HG03442 (cell line): ENCODE measurements at regions not wholly inside any gene's neighbourhood (a gene's known extent, or its start where the extent isn't known, plus 50 kb on each side); places are given as distances from the start of the nearest gene placed in this dataset.

Source experiments
- ATAC-seq: cut with Tn5 transposase; IDR thresholded peaks from one replicate; pipeline ENCODE4 v1.9.1; 2021; ENCODE audit warnings: mild to moderate bottlenecking, moderate library complexity; ENCODE audit not compliant: unreplicated experiment

DNA sequence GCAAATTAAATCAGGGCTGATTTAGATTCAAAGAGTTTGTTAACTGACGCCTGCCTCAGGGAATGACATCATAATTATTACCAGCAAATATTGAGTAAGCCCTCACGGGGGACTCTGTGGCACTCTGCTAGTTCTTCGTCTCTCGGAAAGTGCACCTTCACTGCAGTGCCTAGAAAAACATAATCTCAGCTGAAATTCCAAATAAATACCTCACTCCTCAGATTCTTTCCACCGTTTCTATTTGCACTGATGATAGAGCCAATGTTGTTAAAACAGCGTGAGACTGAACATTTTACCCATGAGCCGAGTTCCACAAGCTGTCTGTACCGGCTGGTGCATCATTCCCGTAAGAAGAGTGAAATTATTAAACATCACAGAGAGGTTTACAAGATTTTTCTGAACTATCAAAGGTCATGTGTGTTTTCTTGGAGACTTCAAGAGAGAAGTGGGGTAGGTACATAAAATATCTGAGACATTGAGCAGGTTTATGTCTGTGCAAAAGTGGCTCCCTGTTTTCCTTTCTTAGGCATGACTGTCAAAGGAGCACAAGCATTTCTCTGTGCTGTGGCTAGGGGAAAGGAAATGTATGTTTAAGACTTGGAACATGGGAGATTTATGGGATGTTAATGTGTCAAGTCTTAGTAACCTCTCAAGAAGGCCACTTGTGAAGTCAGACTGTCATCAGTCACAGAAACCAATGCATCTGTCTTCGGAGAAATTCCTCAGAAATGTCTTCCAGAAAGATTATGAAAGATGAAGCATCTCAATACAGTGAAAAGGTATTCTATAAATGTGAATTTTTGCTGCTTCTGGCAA is 119.6 kb downstream of the CBLL2 start:
- no peak for ATAC-seq

DNA sequence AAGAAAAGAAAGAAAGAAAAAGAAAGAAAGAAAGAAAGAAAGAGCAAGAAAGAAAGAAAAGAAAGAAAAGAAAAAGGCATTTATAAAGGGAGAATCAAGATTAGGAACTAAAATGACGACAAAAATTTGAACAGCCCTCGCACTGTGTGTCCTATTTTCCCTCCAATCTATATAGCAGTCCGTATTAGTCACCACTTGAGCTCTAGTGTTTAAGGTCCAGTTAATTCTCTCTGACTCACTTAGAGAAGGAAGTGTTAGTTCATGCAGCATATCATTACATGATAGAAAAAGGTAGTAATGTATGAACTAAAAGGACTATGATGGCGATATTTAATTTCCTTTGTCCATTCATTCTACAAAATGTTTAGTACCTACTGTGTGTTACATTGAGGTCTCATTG is 122.7 kb downstream of the CBLL2 start:
- ATAC-seq = no peak

DNA sequence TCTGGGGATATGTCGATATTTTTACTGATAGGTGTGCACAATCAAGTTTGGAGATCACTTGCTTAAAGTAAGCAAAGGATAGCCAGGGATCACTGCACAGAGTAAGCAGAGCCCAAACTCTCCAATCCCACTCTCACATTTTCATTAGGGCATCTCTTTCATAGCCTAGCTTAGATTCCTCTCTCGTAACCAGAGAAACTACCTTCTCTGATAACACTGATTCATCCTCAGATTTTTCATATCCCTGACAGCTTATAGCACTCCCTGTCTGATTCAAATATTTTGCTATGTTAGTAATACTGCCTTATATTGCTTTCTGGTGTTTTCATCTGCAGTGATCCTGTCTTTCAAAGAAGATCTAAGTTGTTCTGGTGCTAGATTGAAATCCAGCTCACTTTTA is 123.7 kb downstream of the CBLL2 start:
- no peak for ATAC-seq

DNA sequence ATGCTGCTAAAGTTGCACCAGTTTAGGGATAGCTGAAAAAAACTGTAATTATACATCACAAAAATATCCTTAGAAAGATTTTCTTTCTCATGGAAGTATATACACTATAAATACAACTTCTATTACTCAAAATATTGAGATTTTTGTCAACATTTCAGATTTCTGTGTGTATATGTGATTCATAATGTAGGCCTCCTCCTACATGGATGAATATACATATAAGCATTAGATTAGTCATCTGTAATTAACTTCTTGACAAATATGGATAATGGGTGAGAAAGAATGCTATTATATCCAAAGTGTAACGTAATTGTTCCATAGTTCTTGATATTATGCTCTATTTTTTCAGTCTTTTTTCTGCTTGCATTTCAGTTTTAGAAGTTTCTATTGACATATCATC is 124.9 kb downstream of the CBLL2 start:
- ATAC-seq = no peak

DNA sequence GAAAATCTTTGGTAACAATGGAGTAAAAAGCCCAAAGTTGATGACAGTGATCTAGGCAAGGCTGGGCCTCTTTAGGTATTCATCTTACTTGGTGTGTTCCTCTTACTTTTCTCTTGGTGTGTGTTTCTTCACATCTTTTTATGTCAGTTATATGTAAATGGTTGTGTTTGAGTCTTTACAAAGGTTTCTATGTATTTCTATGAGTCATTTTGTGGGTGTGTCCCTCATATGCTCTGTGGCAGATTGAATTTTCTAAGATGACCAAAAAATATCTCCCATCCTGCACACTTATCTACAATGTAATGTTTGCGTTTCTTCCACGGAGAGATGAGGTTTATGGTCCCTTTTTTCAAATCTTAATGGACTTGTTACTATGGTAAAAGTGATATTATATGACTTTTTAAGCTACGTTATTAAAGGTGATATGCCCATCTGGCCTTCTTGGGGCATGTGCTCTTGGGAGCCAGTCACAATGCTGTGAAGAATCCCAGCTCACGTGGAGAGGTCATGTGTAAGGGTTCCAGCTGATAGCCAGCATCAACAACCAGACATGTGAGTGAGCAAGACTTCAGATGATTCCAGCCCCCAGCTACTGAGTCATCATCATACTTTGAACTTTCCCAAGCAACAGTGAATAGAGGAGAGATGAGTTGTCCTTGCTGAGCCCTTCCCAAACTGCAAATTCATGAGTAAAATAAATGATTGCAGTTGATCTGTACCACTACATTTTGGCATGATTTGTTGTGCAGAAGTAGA is 126.9 kb downstream of the CBLL2 start:
- no peak for ATAC-seq

DNA sequence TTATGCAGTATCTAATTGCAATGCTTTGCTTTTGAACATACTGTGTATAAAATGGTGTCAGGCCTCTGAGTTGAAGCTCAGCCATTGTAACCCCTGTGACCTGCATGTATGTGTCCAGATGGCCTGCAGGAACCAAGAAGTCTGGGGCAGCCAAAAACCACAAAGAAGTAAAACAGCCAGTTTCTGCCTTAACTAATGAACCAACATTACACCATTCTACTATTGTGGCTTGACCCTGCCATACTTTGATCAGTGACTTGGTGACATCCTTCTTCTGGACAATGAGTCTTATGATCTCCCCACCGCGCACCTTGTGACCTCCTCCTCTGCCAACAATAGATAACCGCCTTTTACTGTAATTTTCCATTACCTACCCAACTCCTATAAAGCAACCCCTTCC is 131.6 kb downstream of the CBLL2 start:
- no peak for ATAC-seq

DNA sequence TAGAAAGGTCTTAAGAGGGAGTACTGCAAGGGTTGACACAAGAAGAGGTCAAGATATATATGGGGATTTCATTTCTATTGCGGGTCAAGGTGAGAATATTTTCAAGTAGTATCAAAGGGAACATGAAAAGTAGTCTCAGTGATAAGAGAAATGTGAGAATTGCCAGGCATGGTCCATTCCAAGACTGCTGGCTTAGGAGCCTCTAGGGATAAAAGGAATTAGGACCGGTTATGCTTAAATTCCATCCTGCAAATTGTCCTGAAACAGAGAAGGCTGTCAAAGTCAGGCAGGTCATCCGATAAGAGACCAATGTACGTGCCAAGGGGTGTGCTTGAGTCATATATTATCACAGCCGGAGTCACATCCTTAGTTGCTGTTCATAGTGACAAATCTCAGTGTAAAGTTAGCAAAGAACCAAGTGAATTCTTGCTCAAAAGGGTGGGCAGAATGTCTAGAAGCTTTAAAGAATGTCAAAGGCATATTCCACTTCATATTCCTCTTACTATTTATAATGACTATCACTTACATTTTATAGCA is 133.6 kb downstream of the CBLL2 start:
- ATAC-seq = no peak

DNA sequence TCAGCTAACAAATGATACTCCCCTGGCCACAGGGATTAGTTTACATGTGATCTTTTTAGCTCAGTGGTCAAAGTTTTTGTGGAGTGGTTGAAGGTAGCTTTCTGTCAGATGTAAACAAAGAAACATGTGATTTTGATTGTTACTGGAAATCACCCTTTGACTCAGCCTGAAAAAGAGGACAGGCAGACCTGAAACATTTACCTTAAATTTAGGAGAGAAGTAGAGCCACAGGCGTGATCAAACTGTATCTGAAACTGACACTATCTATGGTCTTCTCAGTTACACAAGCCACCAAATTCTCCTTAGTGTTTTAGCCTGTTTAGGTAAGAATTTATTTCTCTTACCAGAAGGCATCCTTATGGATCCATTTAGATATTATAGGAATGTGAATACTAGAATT is 136.7 kb downstream of the CBLL2 start:
- ATAC-seq = no peak

DNA sequence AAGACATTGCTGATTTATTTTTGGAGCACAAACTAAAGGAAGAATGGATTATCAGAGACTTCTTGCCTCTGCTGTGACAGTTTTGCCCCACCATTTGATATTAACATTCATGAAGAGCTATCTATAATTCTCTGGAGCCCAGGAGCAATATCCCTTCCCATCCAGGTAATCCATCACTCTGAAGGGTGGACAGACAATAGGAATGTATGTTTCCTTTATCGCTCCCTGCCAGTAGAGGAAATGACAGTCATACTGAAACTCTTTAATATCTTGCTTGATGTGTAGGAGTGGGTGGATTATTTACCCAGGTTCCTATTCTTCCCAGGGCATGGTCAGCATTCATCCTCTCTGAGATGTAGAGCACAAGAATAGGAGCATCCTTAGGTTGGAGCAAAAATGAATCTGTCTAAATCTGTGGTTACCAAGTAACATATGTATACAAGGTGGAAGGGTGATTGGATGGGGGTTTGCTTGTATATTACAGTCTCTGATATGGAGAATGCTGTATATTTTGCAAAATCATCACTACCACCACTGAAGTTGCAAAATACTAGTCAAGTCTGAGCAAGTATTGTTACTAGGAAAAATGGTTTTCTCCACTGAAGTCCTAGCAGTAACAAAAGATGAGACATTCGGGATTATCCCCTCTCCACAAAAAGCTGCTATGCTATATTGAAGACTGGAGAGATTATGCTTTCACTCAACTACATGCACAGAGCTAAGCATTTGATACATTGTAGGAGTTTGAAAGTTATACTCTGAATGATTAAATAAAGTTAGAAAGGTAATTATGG is 151.6 kb downstream of the CBLL2 start:
- no peak for ATAC-seq

DNA sequence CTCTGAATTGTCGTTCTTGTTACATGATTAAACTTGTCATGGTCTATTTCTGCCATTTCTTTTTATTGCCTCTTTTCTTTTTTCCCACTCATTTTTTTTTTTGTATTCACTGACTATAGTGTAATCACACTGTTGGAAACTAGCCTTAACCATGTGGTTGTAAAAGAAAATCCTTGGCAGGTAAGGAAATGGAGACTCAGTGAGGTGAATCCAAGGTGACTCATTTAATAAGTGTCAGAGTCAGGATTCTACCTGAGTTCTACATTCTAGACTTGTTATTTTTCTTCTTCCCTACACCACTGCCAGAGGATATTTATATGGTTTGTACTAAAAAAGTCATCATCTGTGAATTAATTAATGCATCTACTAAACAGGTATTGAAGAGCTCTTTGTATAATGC is 152.2 kb downstream of the CBLL2 start:
- ATAC-seq = no peak

DNA sequence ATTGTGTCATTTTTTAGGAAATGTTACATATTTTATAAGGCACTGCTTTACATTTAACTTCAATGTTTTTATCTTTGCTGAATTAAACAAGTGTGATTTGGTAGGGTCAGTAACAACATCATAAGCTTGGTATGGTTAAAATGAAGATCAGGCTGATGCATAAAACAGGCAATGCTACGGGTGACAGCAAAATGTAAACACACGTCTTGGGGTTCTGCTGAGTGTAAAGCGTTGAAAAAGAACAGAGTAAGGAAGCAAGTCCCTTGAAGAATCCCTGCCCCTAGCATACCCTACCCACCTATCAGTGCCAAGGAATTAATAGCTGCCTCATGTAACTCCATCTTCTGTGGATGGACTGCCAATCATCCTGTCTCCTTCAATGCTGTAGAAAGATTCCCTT is 157.0 kb downstream of the CBLL2 start:
- ATAC-seq = no peak

DNA sequence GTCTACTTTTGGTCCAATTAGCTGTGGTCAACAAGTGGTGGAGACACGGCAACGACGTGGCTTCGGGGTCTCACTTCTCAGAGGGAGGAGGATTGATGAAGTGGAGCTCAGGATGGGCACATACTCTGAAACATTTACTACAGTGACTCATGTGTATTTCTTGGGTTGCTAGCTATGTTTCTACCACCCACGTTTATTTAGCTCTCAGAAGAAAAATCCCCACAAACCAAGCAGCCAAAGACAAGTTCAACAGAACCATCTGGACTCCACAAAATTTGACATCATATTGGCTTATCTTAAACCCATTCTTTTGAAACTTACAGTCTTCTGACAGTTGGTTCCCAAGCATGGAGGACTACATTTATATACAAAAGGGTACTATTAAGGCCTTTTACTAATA is 158.0 kb downstream of the CBLL2 start:
- ATAC-seq = no peak

DNA sequence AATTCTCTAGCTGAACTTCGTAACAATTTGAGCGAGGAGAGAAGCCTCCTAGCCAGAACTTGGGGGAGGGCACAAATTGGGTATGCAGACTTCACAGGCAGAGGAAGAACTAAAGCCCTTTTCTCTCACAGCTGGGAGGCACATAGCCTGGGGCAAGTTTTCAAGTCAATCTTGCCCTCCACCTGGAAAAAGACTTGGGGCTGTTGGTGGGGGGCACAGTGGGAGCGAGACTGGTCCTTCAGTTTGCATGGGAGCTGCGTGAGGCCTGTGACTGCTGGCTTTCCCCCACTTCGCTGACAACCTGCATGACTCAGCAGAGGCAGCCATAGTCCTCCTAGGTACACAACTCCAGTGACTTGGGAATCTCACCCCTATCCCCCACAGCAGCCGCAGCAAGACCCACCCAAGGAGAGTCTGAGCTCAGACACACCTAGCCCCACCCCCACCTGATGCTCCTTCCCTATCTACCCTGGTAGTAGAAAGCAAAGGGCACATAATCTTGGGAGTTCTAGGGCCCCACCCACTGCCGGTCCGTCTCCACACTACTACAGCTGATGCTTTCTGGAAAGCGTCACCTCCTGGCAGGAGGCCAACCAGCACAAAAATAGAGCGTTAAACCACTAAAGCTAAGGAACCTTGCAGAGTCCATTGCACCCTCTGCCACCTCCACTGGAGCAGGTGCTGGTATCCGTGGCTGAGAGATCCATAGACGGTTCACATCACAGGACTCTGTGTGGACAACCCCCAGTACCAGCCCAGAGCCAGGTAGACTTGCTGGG is 160.8 kb downstream of the CBLL2 start:
- ATAC-seq = no peak

DNA sequence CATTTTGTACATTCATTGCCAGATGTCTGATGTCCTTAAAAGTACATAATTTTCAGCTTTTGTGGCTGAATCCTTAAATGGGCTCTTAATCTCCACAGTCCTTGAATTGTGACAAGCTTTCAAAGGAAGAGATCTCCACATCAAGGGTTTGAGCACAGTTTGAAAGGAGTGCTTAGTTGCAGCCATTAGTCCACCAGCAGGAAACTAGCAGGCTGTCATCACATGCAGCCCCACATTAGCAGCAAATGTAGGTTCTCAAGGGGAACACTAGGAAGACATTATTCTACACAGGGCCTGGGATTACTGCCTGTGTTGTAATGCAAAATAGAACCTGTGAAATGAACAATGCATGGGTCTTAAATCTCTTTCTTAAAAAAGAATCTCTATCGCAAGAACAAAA is 173.2 kb downstream of the CBLL2 start:
- no peak for ATAC-seq

DNA sequence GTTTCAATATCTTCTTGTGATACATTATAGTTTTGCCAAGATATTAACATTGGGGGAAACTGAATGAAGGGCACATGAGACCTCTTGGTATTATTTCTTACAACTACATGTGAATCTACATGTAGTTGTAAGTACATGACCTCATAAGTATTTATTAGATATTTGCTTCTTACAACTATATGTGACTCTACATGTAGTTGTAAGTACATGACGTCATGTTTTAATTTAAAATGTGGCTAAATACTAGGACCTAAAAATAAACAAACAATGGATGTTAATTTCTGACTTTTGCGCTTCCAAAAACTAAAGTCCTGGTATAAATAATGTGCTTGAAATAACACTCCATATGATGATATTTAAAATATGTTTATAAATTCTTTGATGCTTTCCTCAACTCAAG is 190.2 kb downstream of the CBLL2 start:
- no peak for ATAC-seq

DNA sequence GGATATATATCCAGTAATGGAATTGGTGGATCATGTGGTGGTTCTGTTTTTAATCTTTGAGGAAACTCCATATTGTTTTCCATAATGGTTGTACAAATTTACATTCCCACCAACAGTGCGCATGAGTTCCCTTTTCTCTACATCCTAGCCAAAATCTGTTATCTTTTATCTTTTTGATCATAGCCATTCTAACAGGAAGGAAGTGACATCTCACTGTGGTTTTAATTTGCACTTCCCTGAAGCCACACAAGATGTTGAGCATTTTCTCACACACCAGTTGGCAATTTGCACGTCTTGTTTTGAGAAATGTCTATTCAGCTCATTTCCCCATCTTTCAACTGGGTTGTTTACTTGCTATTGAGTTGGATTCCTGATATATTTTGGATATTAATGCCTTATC is 194.9 kb downstream of the CBLL2 start:
- no peak for ATAC-seq

DNA sequence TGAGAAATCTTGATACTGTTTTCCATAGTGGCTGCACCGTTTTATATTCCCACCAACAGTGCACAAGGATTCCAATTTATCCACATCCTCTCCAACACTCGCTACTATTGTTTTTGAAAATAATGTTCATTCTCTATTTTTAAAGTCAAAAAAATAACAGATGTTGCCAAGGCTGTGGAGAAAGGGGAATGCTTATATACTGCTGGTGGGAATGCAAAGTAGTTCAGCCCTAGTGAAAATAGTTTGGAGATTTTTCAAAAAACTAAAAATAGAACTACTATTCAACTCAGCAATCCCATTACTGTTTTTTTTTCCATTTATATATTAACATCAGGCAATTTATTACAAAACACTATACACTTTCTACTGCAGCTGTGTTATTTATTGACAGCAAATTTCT is 208.7 kb downstream of the CBLL2 start:
- ATAC-seq = no peak

DNA sequence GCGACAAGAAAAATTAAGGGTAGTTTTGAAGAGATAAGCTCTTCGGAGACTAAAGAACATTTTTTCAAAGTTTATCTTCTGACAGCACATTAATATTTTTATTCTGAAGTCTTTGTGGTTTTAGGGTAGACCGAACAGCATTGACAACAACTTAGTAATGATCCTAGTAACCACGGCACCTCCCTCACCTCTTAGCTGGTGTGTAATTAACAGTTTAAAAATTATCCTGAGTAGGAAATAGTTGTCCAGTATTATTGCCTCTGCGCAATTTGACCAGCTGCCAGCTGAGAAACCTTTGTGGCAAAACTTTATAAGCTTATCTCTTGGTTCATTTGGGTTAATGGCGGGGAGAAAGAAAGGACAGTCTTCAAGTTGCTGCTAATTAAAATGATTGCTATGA is 213.6 kb downstream of the CBLL2 start:
- no peak for ATAC-seq

DNA sequence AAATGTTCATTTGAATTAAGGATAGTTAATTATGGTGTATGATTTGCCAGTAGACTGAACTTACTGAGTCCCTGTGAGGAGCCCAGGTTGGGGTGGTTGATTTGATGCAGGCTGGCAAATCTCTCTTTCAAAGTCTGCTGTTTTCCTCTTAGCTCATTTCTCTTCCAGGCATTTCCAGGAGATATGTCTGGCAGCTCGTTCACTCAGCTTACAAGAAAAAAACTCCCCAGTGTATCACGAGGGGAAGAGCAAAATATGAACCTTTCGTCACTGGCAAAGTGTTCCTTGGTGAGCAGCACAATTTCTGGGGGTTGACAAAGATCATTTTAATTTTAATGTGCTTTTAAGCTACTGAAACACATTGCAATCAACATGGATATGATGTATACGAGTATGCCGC is 244.2 kb downstream of the CBLL2 start:
- no peak for ATAC-seq

DNA sequence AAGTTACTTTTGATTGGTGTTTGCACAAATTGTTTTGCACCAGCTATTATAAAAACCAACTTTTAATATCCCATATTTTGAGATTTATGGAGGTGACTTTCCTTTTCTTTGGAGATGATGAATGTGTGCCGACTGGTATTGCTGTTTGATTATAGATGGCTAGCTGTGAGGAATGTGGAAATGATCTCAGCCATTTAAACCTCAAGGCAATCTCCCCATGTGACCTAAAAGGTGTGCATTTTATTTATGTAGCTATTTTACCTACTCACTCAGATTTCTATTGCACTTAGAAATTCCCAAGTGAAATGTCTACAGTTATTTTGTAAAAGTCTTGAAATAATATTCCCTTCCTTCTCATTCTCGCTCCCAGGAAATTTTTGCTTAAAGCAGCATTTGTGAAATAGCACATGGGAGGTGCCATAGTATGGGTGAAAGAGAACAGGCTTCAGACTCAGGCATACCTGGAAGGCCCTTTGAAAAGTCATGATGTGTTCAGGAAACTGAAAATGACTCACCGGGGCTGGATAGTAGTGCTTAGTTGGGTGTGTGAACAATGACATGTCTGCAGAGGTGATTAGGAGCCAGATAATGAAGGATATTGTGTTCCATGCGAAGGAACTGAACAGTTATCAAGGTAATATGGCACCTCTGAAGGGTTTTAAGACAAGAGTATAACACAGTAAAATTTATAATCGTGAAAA is 247.6 kb downstream of the CBLL2 start:
- ATAC-seq = no peak
